ENCODE measurements at regions not wholly inside any gene's neighbourhood (a gene's known extent, or its start where the extent isn't known, plus 50 kb on each side); places are given as distances from the start of the nearest gene placed in this dataset.

DNA sequence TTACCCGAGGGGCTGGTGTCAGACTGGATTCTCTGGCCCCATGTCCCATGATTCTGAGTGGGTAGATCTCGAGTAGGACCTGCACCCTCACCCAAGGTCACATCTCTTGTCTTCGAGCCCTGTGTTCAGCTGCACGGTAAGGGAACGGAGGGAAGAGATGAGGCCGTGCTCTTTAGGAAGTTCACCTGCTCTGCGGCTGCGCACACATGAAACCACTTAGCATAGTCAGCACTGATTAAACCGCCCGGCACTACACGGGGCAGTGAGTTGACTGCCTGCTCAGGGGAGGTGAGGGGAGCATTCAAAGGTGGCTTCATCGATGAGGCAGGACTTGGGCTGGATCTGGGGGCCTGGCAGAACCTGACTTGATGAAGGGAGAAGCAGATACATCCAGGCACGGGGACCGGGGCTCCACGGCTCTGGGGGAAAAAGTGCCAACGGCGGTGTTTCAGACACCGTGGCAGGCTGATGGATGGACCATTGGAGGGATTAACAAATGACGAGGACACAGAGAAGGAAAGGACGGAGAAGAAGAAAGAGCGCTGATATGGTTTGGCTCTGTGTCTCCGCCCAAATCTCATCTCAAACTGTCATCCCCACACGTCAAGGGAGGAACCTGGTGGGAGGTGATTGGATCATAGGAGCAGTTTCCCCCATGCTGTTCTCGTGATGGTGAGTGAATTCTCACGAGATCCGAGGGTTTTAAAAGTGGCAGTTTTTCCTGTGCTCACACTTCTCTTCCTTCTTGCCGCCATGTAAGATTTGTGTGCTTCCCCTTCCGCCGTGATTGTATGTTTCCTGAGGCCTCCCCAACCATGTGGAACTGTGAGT, 248.6 kb downstream of the CYP26B1 start:
- no peak for FAIRE-seq
- Histone ChIP-seq H3K9ac (ENCODE audit: low read length in 3 of 3) (no peak overlapping the region), H3K9me3 (ENCODE audit: control insufficient read depth in 2 of 3, insufficient read depth in 1 of 3, low read length in 3 of 3) (no peaks in the 10 kb centered on the region), H3K4me3 (ENCODE audit: low read length in 3 of 3) (no peak overlapping the region), H3K27ac (ENCODE audit: low read depth in 2 of 2, low read length in 2 of 2) (no peak overlapping the region), H3K36me3 (ENCODE audit: control insufficient read depth in 2 of 3, insufficient read depth in 3 of 3, low read length in 3 of 3) (no peaks in the 10 kb centered on the region), H3K27me3 (ENCODE audit: control insufficient read depth, insufficient read depth, low read length) (no peaks in the 10 kb centered on the region), H3K4me1 (ENCODE audit: control insufficient read depth in 2 of 3, insufficient read depth in 2 of 3, low read depth in 1 of 3, low read length in 3 of 3) (no peaks in the 10 kb centered on the region)
- intact Hi-C loops (cut with DNase I): no loop called here
- TF ChIP-seq, protein P1, sequence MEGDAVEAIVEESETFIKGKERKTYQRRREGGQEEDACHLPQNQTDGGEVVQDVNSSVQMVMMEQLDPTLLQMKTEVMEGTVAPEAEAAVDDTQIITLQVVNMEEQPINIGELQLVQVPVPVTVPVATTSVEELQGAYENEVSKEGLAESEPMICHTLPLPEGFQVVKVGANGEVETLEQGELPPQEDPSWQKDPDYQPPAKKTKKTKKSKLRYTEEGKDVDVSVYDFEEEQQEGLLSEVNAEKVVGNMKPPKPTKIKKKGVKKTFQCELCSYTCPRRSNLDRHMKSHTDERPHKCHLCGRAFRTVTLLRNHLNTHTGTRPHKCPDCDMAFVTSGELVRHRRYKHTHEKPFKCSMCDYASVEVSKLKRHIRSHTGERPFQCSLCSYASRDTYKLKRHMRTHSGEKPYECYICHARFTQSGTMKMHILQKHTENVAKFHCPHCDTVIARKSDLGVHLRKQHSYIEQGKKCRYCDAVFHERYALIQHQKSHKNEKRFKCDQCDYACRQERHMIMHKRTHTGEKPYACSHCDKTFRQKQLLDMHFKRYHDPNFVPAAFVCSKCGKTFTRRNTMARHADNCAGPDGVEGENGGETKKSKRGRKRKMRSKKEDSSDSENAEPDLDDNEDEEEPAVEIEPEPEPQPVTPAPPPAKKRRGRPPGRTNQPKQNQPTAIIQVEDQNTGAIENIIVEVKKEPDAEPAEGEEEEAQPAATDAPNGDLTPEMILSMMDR (IDR thresholded peaks at IDR 0.05; ENCODE audit: borderline replicate concordance, extremely low read depth, insufficient read depth): no peak
- DNase-seq: peak in 1 of 5 donors; percentile 6

DNA sequence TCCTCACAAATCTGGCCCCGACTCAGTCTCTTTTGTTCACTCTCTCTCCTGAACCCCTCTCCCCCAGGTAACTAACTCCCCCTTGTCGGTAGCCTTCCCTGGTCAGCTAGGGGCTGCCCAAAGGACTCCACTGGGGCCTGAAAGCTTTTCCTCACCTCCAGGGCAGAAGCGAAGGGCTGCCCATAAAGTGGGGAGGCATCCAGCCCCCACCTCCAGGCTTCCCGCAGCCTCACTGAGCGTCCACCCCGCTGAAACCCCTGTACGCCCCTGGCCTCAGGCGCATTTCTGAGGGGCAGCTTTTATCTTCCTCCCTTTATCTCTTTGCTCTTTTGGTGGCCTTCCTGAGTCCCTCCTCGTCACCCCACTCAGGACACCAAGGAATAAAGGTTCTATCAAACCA, 249.3 kb downstream of the CYP26B1 start:
- H3K9me3 ChIP-seq (ENCODE audit: control insufficient read depth in 2 of 3, insufficient read depth in 1 of 3, low read length in 3 of 3): no peaks in the 10 kb centered on the region
- H3K27ac ChIP-seq (ENCODE audit: low read depth in 2 of 2, low read length in 2 of 2): no peak overlapping the region
- intact Hi-C loops (cut with DNase I): no loop called here
- FAIRE-seq (no peak), DNase-seq (no peak)
- TF ChIP-seq, protein P1 (IDR thresholded peaks at IDR 0.05; ENCODE audit: borderline replicate concordance, extremely low read depth, insufficient read depth): no peak
- no peaks in the 10 kb centered on the region for H3K27me3 ChIP-seq (ENCODE audit: control insufficient read depth, insufficient read depth, low read length)
- H3K4me1 ChIP-seq (ENCODE audit: control insufficient read depth in 2 of 3, insufficient read depth in 2 of 3, low read depth in 1 of 3, low read length in 3 of 3): no peaks in the 10 kb centered on the region
- H3K36me3 ChIP-seq (ENCODE audit: control insufficient read depth in 2 of 3, insufficient read depth in 3 of 3, low read length in 3 of 3): no peaks in the 10 kb centered on the region
- no peak overlapping the region for H3K9ac ChIP-seq (ENCODE audit: low read length in 3 of 3)
- H3K4me3 ChIP-seq (ENCODE audit: low read length in 3 of 3): no peak overlapping the region

DNA sequence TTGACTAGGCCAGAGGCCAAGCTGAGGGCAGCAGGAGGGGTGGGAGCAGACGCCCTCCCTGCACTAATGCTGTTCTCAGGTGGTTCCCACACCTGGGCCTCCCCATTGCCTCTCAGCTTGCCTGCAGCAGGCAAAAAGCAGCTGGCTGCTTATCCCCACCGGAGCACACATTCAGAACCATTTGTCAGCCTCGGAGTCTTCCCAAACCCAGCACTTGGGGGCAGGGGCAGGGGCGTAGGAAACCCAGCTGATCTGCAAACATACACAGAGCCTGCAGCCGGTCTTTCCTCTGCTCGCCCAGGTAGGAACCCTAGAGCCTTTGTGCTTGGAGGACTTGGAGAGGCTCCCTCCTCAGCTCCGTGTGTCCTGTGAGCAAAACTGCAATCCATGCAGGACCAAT, 249.8 kb downstream of the CYP26B1 start:
- no peaks in the 10 kb centered on the region for H3K9me3 ChIP-seq (ENCODE audit: control insufficient read depth in 2 of 3, insufficient read depth in 1 of 3, low read length in 3 of 3)
- H3K9ac ChIP-seq (ENCODE audit: low read length in 3 of 3): no peak overlapping the region
- peak in 1 of 5 donors; percentile 4 for DNase-seq
- no peaks in the 10 kb centered on the region for H3K4me1 ChIP-seq (ENCODE audit: control insufficient read depth in 2 of 3, insufficient read depth in 2 of 3, low read depth in 1 of 3, low read length in 3 of 3)
- FAIRE-seq: no peak
- intact Hi-C loops (cut with DNase I): no loop called here
- H3K36me3 ChIP-seq (ENCODE audit: control insufficient read depth in 2 of 3, insufficient read depth in 3 of 3, low read length in 3 of 3): no peaks in the 10 kb centered on the region
- no peaks in the 10 kb centered on the region for H3K27me3 ChIP-seq (ENCODE audit: control insufficient read depth, insufficient read depth, low read length)
- H3K27ac ChIP-seq (ENCODE audit: low read depth in 2 of 2, low read length in 2 of 2): no peak overlapping the region
- no peak overlapping the region for H3K4me3 ChIP-seq (ENCODE audit: low read length in 3 of 3)
- TF ChIP-seq, protein P1 (IDR thresholded peaks at IDR 0.05; ENCODE audit: borderline replicate concordance, extremely low read depth, insufficient read depth): no peak
